H1 (cell line): ENCODE measurements at regions not wholly inside any gene's neighbourhood (a gene's known extent, or its start where the extent isn't known, plus 50 kb on each side); places are given as distances from the start of the nearest gene placed in this dataset.

Source experiments
- CTCF ChIA-PET: fragments of 300-600 bp; sonication (Branson Sonifier 250); formaldehyde crosslinking; loops from one replicate; lab custom pipeline; 2021; ENCODE audit not compliant: partially characterized antibody; lab: Charles Lee
- POLR2A ChIA-PET: fragments of 300-600 bp; sonication (Branson Sonifier 250); formaldehyde crosslinking; loops from one replicate; lab custom pipeline; 2021; ENCODE audit warnings: inconsistent platforms; ENCODE audit not compliant: partially characterized antibody; lab: Charles Lee
- DNase-seq, 2 experiments: peaks; one replicate each; pipeline versions ENCODE4 v3.0.0 to v3.0.0-alpha.2; 2010 to 2022; ENCODE audit warnings: low spot score in 2 of 2, low read depth in 1 of 2, mixed read lengths in 1 of 2
- FAIRE-seq: peaks from 2 replicates; lab custom pipeline; 2011; peaks lifted over from hg19 to GRCh38; lab: Jason Lieb, UNC
- H2AFZ ChIP-seq: 2 replicates; pipeline ENCODE4 v1.8.1; 2012; ENCODE audit warnings: low read length, inconsistent platforms
- H2AK5ac ChIP-seq: 2 replicates; pipeline ENCODE4 v1.6.1; 2013; ENCODE audit warnings: low read depth, low read length
- H2BK120ac ChIP-seq: replicated peaks from 2 replicates; pipeline ENCODE3; 2013; ENCODE audit warnings: low read depth, low read length, inconsistent platforms
- H2BK12ac ChIP-seq: 2 replicates; pipeline ENCODE4 v1.6.1; 2013; ENCODE audit warnings: low read depth, low read length
- H2BK15ac ChIP-seq: 2 replicates; pipeline ENCODE4 v1.6.1; 2013; ENCODE audit warnings: low read length
- H2BK20ac ChIP-seq: 2 replicates; pipeline ENCODE4 v1.6.1; 2013; ENCODE audit warnings: low read length
- H2BK5ac ChIP-seq: 2 replicates; pipeline ENCODE4 v1.6.1; 2013; ENCODE audit warnings: low read depth, low read length
- H3K14ac ChIP-seq: 2 replicates; pipeline ENCODE4 v1.6.1; 2013; ENCODE audit warnings: inconsistent platforms; ENCODE audit not compliant: insufficient read length
- H3K18ac ChIP-seq: 2 replicates; pipeline ENCODE4 v1.6.1; 2013; ENCODE audit warnings: low read length; ENCODE audit errors: extremely low read depth
- H3K23ac ChIP-seq: 2 replicates; pipeline ENCODE4 v1.6.1; 2013; ENCODE audit warnings: inconsistent platforms; ENCODE audit not compliant: insufficient read length
- H3K23me2 ChIP-seq: 2 replicates; pipeline ENCODE4 v1.6.1; 2013; ENCODE audit warnings: low read depth, low read length
- H3K27ac ChIP-seq: 2 replicates; pipeline ENCODE4 v1.6.1; 2011; ENCODE audit warnings: low read depth, low read length, inconsistent platforms
- H3K27me3 ChIP-seq, 4 experiments: replicated peaks in 1 of 4; 1 replicate in 1 of 4; 2 replicates in 3 of 4; pipeline versions ENCODE4 v1.6.1 to v1.8.1; 2011 to 2013; ENCODE audit warnings: low read length in 3 of 4, mild to moderate bottlenecking in 3 of 4, inconsistent platforms in 2 of 4, mixed read lengths in 2 of 4, moderate library complexity in 1 of 4; ENCODE audit not compliant: control insufficient read depth in 3 of 4, insufficient read depth in 3 of 4; ENCODE audit errors: extremely low read depth in 1 of 4
- H3K36me3 ChIP-seq, 4 experiments: 2 replicates each; pipeline versions ENCODE4 v1.6.1 to v1.8.1; 2011 to 2013; ENCODE audit warnings: mild to moderate bottlenecking in 4 of 4, low read length in 3 of 4, moderate library complexity in 2 of 4, control low read depth in 1 of 4, inconsistent platforms in 1 of 4; ENCODE audit not compliant: insufficient read depth in 4 of 4, control insufficient read depth in 2 of 4
- H3K4ac ChIP-seq: replicated peaks from 2 replicates; pipeline ENCODE3; 2013; ENCODE audit warnings: low read length, low read depth, mixed read lengths, inconsistent platforms; ENCODE audit not compliant: insufficient read length
- H3K4me1 ChIP-seq, 4 experiments: replicated peaks in 1 of 4; 1 replicate in 1 of 4; 2 replicates in 3 of 4; pipeline versions ENCODE4 v1.6.1 to v1.8.1; 2011 to 2013; ENCODE audit warnings: low read length in 3 of 4, inconsistent platforms in 2 of 4, mixed read lengths in 1 of 4; ENCODE audit not compliant: insufficient read depth in 4 of 4, control insufficient read depth in 3 of 4
- H3K4me2 ChIP-seq, 2 experiments: 2 replicates each; pipeline versions ENCODE4 v1.6.1 to v1.8.1; 2011 to 2013; ENCODE audit warnings: low read depth in 2 of 2, low read length in 2 of 2, control low read depth in 1 of 2, inconsistent platforms in 1 of 2, mild to moderate bottlenecking in 1 of 2; ENCODE audit not compliant: insufficient read depth in 1 of 2
- H3K4me3 ChIP-seq, 4 experiments: fragments of 200-600, 300-600 bp in 1 of 4; sonication (generic), shearing (Covaris generic), sonication (Bioruptor Twin) in 1 of 4; 2 replicates each; pipeline versions ENCODE4 v1.5.1 to v1.8.1; 2011 to 2016; ENCODE audit warnings: low read length in 4 of 4, low read depth in 3 of 4, control low read depth in 2 of 4, inconsistent platforms in 2 of 4, mild to moderate bottlenecking in 2 of 4, mixed read lengths in 1 of 4, moderate library complexity in 1 of 4; ENCODE audit not compliant: insufficient read depth in 2 of 4; ENCODE audit errors: extremely low read depth in 1 of 4
- H3K56ac ChIP-seq: replicated peaks from 2 replicates; pipeline ENCODE3; 2013; ENCODE audit warnings: low read depth, mild to moderate bottlenecking, mixed read lengths, low read length, inconsistent platforms; ENCODE audit not compliant: insufficient read length
- H3K79me1 ChIP-seq: 2 replicates; pipeline ENCODE4 v1.6.1; 2013; ENCODE audit warnings: low read depth, low read length, control low read depth
- H3K79me2 ChIP-seq, 2 experiments: 2 replicates each; pipeline versions ENCODE4 v1.6.1 to v1.8.1; 2012 to 2013; ENCODE audit warnings: low read length in 2 of 2, mild to moderate bottlenecking in 2 of 2, inconsistent platforms in 1 of 2; ENCODE audit not compliant: insufficient read depth in 2 of 2, control insufficient read depth in 1 of 2
- H3K9ac ChIP-seq, 4 experiments: replicated peaks in 1 of 4; 1 replicate in 1 of 4; 2 replicates in 3 of 4; pipeline versions ENCODE4 v1.6.1 to v1.8.1; 2011 to 2013; ENCODE audit warnings: low read depth in 3 of 4, low read length in 3 of 4, control low read depth in 2 of 4, mild to moderate bottlenecking in 2 of 4, moderate library complexity in 2 of 4, inconsistent platforms in 1 of 4; ENCODE audit errors: extremely low read depth in 1 of 4
- H3K9me3 ChIP-seq, 2 experiments: 2 replicates each; pipeline versions ENCODE4 v1.6.1 to v1.8.1; 2012 to 2013; ENCODE audit warnings: mild to moderate bottlenecking in 2 of 2, moderate library complexity in 2 of 2, control low read depth in 1 of 2, inconsistent platforms in 1 of 2, low read depth in 1 of 2, low read length in 1 of 2, mixed read lengths in 1 of 2; ENCODE audit not compliant: insufficient read depth in 2 of 2
- H4K20me1 ChIP-seq, 2 experiments: replicated peaks in 1 of 2; 2 replicates each; pipeline versions ENCODE3 to v1.8.1; 2011 to 2013; ENCODE audit warnings: inconsistent platforms in 2 of 2, low read length in 2 of 2, mild to moderate bottlenecking in 1 of 2; ENCODE audit not compliant: insufficient read depth in 2 of 2, control insufficient read depth in 1 of 2
- H4K5ac ChIP-seq: 2 replicates; pipeline ENCODE4 v1.6.1; 2013; ENCODE audit warnings: low read length, low read depth, mixed read lengths, inconsistent platforms; ENCODE audit not compliant: insufficient read length
- H4K8ac ChIP-seq: 2 replicates; pipeline ENCODE4 v1.8.0; 2013; ENCODE audit warnings: mild to moderate bottlenecking, moderate library complexity, low read length, inconsistent platforms; ENCODE audit not compliant: insufficient read depth; ENCODE audit errors: extremely low read depth
- H4K91ac ChIP-seq: replicated peaks from 2 replicates; pipeline ENCODE3; 2013; ENCODE audit warnings: low read length, mixed read lengths, inconsistent platforms; ENCODE audit not compliant: insufficient read length
- CBX5 ChIP-seq: fragments of 300-800, 300-1000 bp; sonication (generic); IDR thresholded peaks from 2 replicates; pipeline ENCODE4 v1.7.1; 2016; ENCODE audit warnings: antibody characterized with exemption, low read length, low read depth
- FOSL1 ChIP-seq: IDR thresholded peaks from 2 replicates; pipeline ENCODE4 v1.6.1; 2011; ENCODE audit warnings: mild to moderate bottlenecking, low read depth, low read length, moderate library complexity; ENCODE audit not compliant: insufficient read depth
- KDM1A ChIP-seq: fragments of 200-600, 300-600 bp; sonication (generic); IDR thresholded peaks from 2 replicates; pipeline ENCODE4 v1.7.1; 2016; ENCODE audit warnings: mild to moderate bottlenecking, low read length, borderline replicate concordance
- KDM5A ChIP-seq: fragments of 200-600 bp; IDR thresholded peaks from 2 replicates; pipeline ENCODE4 v1.7.1; 2012; ENCODE audit warnings: mild to moderate bottlenecking, low read length, inconsistent platforms, mixed read lengths
- MAFK ChIP-seq: IDR thresholded peaks from 2 replicates; pipeline ENCODE4 v1.6.1; 2012; ENCODE audit warnings: low read depth, mild to moderate bottlenecking, improper control_type of control experiment, low read length
- NRF1 ChIP-seq: IDR thresholded peaks from 2 replicates; pipeline ENCODE4 v1.6.1; 2011; ENCODE audit warnings: mild to moderate bottlenecking, low read depth, low read length, improper control_type of control experiment
- PHF8 ChIP-seq: fragments of 200-600 bp; sonication (generic); conservative IDR thresholded peaks from 2 replicates; pipeline ENCODE4 v1.7.1; 2012; ENCODE audit warnings: low read depth, mild to moderate bottlenecking, inconsistent platforms, low read length, moderate library complexity
- RAD21 ChIP-seq, 2 experiments: IDR thresholded peaks in 1 of 2; conservative IDR thresholded peaks in 1 of 2; 2 replicates each; pipeline ENCODE4 v1.6.1; 2011; ENCODE audit warnings: low read depth in 2 of 2, low read length in 2 of 2, improper control_type of control experiment in 1 of 2, inconsistent platforms in 1 of 2, mild to moderate bottlenecking in 1 of 2, moderate library complexity in 1 of 2
- RXRA ChIP-seq: IDR thresholded peaks from 2 replicates; pipeline ENCODE4 v1.6.1; 2011; ENCODE audit warnings: low read depth, mild to moderate bottlenecking, low read length, moderate library complexity; ENCODE audit not compliant: insufficient read depth
- SIRT6 ChIP-seq: IDR thresholded peaks from one replicate; pipeline ENCODE4 v1.7.1; 2012; ENCODE audit warnings: low read length, inconsistent platforms
- SIX5 ChIP-seq: IDR thresholded peaks from 2 replicates; pipeline ENCODE4 v1.6.1; 2011; ENCODE audit warnings: mild to moderate bottlenecking, low read depth, low read length
- SP1 ChIP-seq: IDR thresholded peaks from 2 replicates; pipeline ENCODE4 v1.6.1; 2011; ENCODE audit warnings: low read depth, low read length
- SRF ChIP-seq: IDR thresholded peaks from 2 replicates; pipeline ENCODE4 v1.6.1; 2011; ENCODE audit warnings: mild to moderate bottlenecking, low read depth, low read length, moderate library complexity
- TBP ChIP-seq: IDR thresholded peaks from 2 replicates; pipeline ENCODE4 v1.6.1; 2011; ENCODE audit warnings: low read depth, low read length, improper control_type of control experiment
- TEAD4 ChIP-seq: IDR thresholded peaks from 2 replicates; pipeline ENCODE4 v1.6.1; 2012; ENCODE audit warnings: low read depth, low read length, inconsistent platforms, mixed read lengths
- YY1 ChIP-seq: IDR thresholded peaks from 2 replicates; pipeline ENCODE4 v1.6.1; 2011; ENCODE audit warnings: low read depth, mild to moderate bottlenecking, low read length
- WGBS, 2 experiments: shearing (Covaris generic) in 1 of 2; methylation state at CpG; one replicate each; pipeline versions ENCODE4 v1.1.6 to v1.1.7; 2013 to 2015; ENCODE audit warnings: low lambda C conversion rate in 2 of 2, mixed read lengths in 2 of 2, inconsistent platforms in 1 of 2, low coverage in 1 of 2, missing lambda C conversion rate in 1 of 2; ENCODE audit not compliant: insufficient replicate concordance in 2 of 2, insufficient coverage in 1 of 2, insufficient read length in 1 of 2; ENCODE audit errors: extremely low coverage in 1 of 2, missing lambda C conversion rate in 1 of 2; 5-methylcytosine and 5-hydroxymethylcytosine counted together

- Histone ChIP-seq H4K5ac (no peak overlapping the region), H4K20me1 (no peaks in the 10 kb centered on the region), H2BK15ac (no peak overlapping the region), H2BK5ac (no peak overlapping the region), H3K14ac (no peak overlapping the region), H3K23ac (no peak overlapping the region), H3K18ac (no peak overlapping the region), H2AFZ (no peak overlapping the region), H2AK5ac (no peak overlapping the region), H3K4me2 (no peak overlapping the region), H3K79me2 (no peaks in the 10 kb centered on the region), H2BK20ac (no peak overlapping the region), H4K8ac (no peak overlapping the region), H3K4ac (no peak overlapping the region), H3K27ac (no peak overlapping the region), H2BK12ac (no peak overlapping the region), H3K9ac (no peak overlapping the region), H3K27me3 (peaks cover 0 to 2% (median 0%) of the 10 kb centered on the region in 4 experiments; a peak in 1 of 7 replicates), H3K79me1 (no peaks in the 10 kb centered on the region), H3K36me3 (no peaks in the 10 kb centered on the region), H3K4me3 (no peak overlapping the region), H3K23me2 (no peaks in the 10 kb centered on the region), H3K56ac (no peak overlapping the region), H3K9me3 (no peaks in the 10 kb centered on the region), H3K4me1 (peaks cover 0 to 3% (median 0%) of the 10 kb centered on the region in 4 experiments; a peak in 1 of 7 replicates), H2BK120ac (no peak overlapping the region), H4K91ac (no peak overlapping the region)
- ChIA-PET POLR2A (interaction anchor here (1.0 kb wide), 1 partner anchor 679 kb away, joined by 3 read pairs; no protein-coding TSS in a partner anchor), CTCF (interaction anchor here (0.7 to 1.6 kb wide), 7 partner anchors 10 to 803 kb away, joined by 3 to 10 read pairs (median 3); no protein-coding TSS in a partner anchor)
- no peak for DNase-seq
- 95% methylated on average over 2 of the region's 2 CpGs; no CpG with 5 or more reads in 1 of the 2 experiments for WGBS, 2 experiments
- no peak for FAIRE-seq
- TF ChIP-seq SP1: no peak
- no peak for TF ChIP-seq CBX5
- TF ChIP-seq YY1: no peak
- TF ChIP-seq KDM5A: no peak
- TF ChIP-seq TEAD4: no peak
- TF ChIP-seq KDM1A: no peak
- TF ChIP-seq TBP: no peak
- TF ChIP-seq RAD21 (IDR thresholded peaks at IDR 0.05 in 1 of 2, conservative IDR thresholded peaks at IDR 0.05 in 1 of 2; ENCODE audit: low read depth in 2 of 2, low read length in 2 of 2): no peak
- TF ChIP-seq FOSL1: no peak
- TF ChIP-seq PHF8: no peak
- no peak for TF ChIP-seq RXRA
- no peak for TF ChIP-seq SIRT6
- no peak for TF ChIP-seq SIX5
- no peak for TF ChIP-seq NRF1
- TF ChIP-seq MAFK: no peak
- no peak for TF ChIP-seq SRF
Measured at GRCh38 chr11:96466607-96467006, 76.8 kb downstream of the JRKL start.
